Fibroblast of villous mesenchyme (primary cell): ENCODE measurements at regions not wholly inside any gene's neighbourhood (a gene's known extent, or its start where the extent isn't known, plus 50 kb on each side); places are given as distances from the start of the nearest gene placed in this dataset.
"Not testable (repeated sequence)": the region's sequence is repeated elsewhere in the genome, so short reads cannot be mapped to it uniquely, and the experiment has no call there.

Source experiments
- DNase-seq: peaks from one replicate; pipeline ENCODE4 v3.0.0-alpha.2; 2010; ENCODE audit warnings: low read depth
- H3K4me3 ChIP-seq: 2 replicates; pipeline ENCODE4 v1.5.1; 2011; ENCODE audit warnings: low read depth, mild to moderate bottlenecking, low read length
- CTCF ChIP-seq: IDR thresholded peaks from 2 replicates; pipeline ENCODE4 v1.5.1; 2012; ENCODE audit warnings: low read depth, mild to moderate bottlenecking, low read length; ENCODE audit not compliant: insufficient read depth

- H3K4me3 ChIP-seq = no peak overlapping the region
- no peak for DNase-seq
- TF ChIP-seq CTCF = no peak
Observed at GRCh38 chr13:63741029-63741813, 2325.6 kb upstream of the PCDH20 start.

- not testable (repeated sequence) for DNase-seq, H3K4me3 ChIP-seq
Observed at GRCh38 chr13:63739112-63739735, 2323.6 kb upstream of the PCDH20 start.

GRCh38 chr13:63737418-63737817 lies 2321.8 kb upstream of the PCDH20 start:
- no peak for DNase-seq
- TF ChIP-seq CTCF = no peak
- H3K4me3 ChIP-seq = no peak overlapping the region

- no peak for TF ChIP-seq CTCF
- no peak overlapping the region for H3K4me3 ChIP-seq
- DNase-seq = no peak
Observed at GRCh38 chr13:63731896-63732295, 2316.2 kb upstream of the PCDH20 start.

GRCh38 chr13:63712159-63712558 lies 2296.5 kb upstream of the PCDH20 start:
- not testable (repeated sequence) for DNase-seq, H3K4me3 ChIP-seq

GRCh38 chr13:63706751-63707150 lies 2291.1 kb upstream of the PCDH20 start:
- no peak overlapping the region for H3K4me3 ChIP-seq
- no peak for TF ChIP-seq CTCF
- DNase-seq = no peak

- DNase-seq = no peak
- H3K4me3 ChIP-seq = no peak overlapping the region
- TF ChIP-seq CTCF = no peak
Observed at GRCh38 chr13:63704521-63704920, 2288.9 kb upstream of the PCDH20 start.

GRCh38 chr13:63700350-63700749 lies 2284.7 kb upstream of the PCDH20 start:
- no peak for TF ChIP-seq CTCF
- H3K4me3 ChIP-seq = no peak overlapping the region
- DNase-seq = no peak
